ENCODE measurements at regions not wholly inside any gene's neighbourhood (a gene's known extent, or its start where the extent isn't known, plus 50 kb on each side); places are given as distances from the start of the nearest gene placed in this dataset.

- no peak overlapping the region for H3K27ac ChIP-seq (ENCODE audit: extremely low read depth, low read depth, low read length)
- ChIA-PET CTCF (ENCODE audit: low intra/inter-chr PET ratio) (no interaction called here), POLR2A (no interaction called here)
- in situ Hi-C loops (cut with MboI), result no loop called here
- intact Hi-C loops (cut with micrococcal nuclease), result no loop called here
- H3K9ac ChIP-seq (ENCODE audit: insufficient read depth in 1 of 2, low read depth in 2 of 2, low read length in 2 of 2), result no peak overlapping the region
- no peak overlapping the region for H3K4me3 ChIP-seq
- FAIRE-seq (no peak), ATAC-seq (no peak), DNase-seq (ENCODE audit: extremely low read depth in 1 of 4, low spot score in 3 of 4) (no peak)
- no peaks in the 10 kb centered on the region for H3K9me3 ChIP-seq (replicated peaks; ENCODE audit: control insufficient read depth, insufficient read depth, low read depth, low read length)
- no peaks in the 10 kb centered on the region for H3K79me2 ChIP-seq (ENCODE audit: control insufficient read depth, insufficient read depth, low read length)
- H3K9me1 ChIP-seq (ENCODE audit: control insufficient read depth, insufficient read depth, low read length), result no peaks in the 10 kb centered on the region
- BruUV-seq (replicated peaks), result no TSS peak
- H3K4me2 ChIP-seq (ENCODE audit: insufficient read depth, low read length), result no peak overlapping the region
- H3K27me3 ChIP-seq (ENCODE audit: control insufficient read depth in 2 of 2, insufficient read depth in 2 of 2, low read length in 2 of 2), result peaks cover 3 to 15% of the 10 kb centered on the region in 2 experiments; a peak in 3 of 5 replicates
- H3K36me3 ChIP-seq (ENCODE audit: control insufficient read depth, insufficient read depth, low read length), result no peaks in the 10 kb centered on the region
- H4K20me1 ChIP-seq (replicated peaks; ENCODE audit: control insufficient read depth, insufficient read depth, low read length), result no peaks in the 10 kb centered on the region
- WGBS (ENCODE audit: insufficient coverage, low coverage, missing lambda C conversion rate), result 0% methylated on average over 2 of the region's 3 CpGs
- H2AFZ ChIP-seq (ENCODE audit: low read depth, low read length), result no peak overlapping the region
- H3K4me1 ChIP-seq (replicated peaks in 1 of 2; ENCODE audit: control insufficient read depth in 2 of 2, insufficient read depth in 2 of 2, low read length in 2 of 2), result no peaks in the 10 kb centered on the region
- TF ChIP-seq MAFF (IDR thresholded peaks at IDR 0.05; ENCODE audit: low read length) (no peak), NFATC3 (IDR thresholded peaks at IDR 0.05) (no peak), FIP1L1 (IDR thresholded peaks at IDR 0.05; ENCODE audit: low read depth, low read length, poor library complexity, severe bottlenecking) (no peak), KLF6 (CRISPR knock-in tag; IDR thresholded peaks at IDR 0.05; ENCODE audit: borderline replicate concordance) (no peak), GTF2B (IDR thresholded peaks at IDR 0.05; ENCODE audit: extremely low read depth, insufficient read length) (no peak), E2F8 (IDR thresholded peaks at IDR 0.05; ENCODE audit: low read depth, partially characterized antibody) (no peak), CBX1 (IDR thresholded peaks at IDR 0.05; ENCODE audit: low read depth) (no peak), TGIF2 (CRISPR knock-in tag; IDR thresholded peaks at IDR 0.05) (no peak), TCF15 (CRISPR knock-in tag; IDR thresholded peaks at IDR 0.05) (no peak), ILK (tag; IDR thresholded peaks at IDR 0.05; ENCODE audit: borderline replicate concordance, low read depth) (no peak), TCF3 (CRISPR knock-in tag; IDR thresholded peaks at IDR 0.05) (no peak), MEF2D (tag; conservative IDR thresholded peaks at IDR 0.05; ENCODE audit: low read depth) (no peak), ZFP91 (CRISPR knock-in tag; IDR thresholded peaks at IDR 0.05) (no peak), COPS2 (conservative IDR thresholded peaks at IDR 0.05) (no peak)
These were observed 570.1 kb upstream of the MGMT start for GRCh38 chr10:128896963-128897362.

Measured in K562 (cell line).